NB4 (cell line): ENCODE measurements at regions not wholly inside any gene's neighbourhood (a gene's known extent, or its start where the extent isn't known, plus 50 kb on each side); places are given as distances from the start of the nearest gene placed in this dataset.

Experiments used
- DNase-seq: peaks from one replicate; pipeline ENCODE4 v3.0.0; 2010; ENCODE audit warnings: low read depth
- H3K4me3 ChIP-seq: one replicate; pipeline ENCODE4 v1.5.1; 2011; ENCODE audit warnings: mild to moderate bottlenecking, low read depth, low read length, moderate library complexity
- CTCF ChIP-seq: IDR thresholded peaks from one replicate; pipeline ENCODE4 v1.5.1; 2012; ENCODE audit warnings: low read depth, low read length
- MAX ChIP-seq: IDR thresholded peaks from 2 replicates; pipeline ENCODE4 v1.6.1; 2011; ENCODE audit warnings: low read depth, low read length
- MYC ChIP-seq: IDR thresholded peaks from 2 replicates; pipeline ENCODE4 v1.6.1; 2011; ENCODE audit warnings: low read depth, low read length
- POLR2A ChIP-seq: IDR thresholded peaks from 2 replicates; pipeline ENCODE4 v1.6.1; 2011; ENCODE audit warnings: mild to moderate bottlenecking; ENCODE audit not compliant: insufficient read length; ENCODE audit errors: extremely low read depth

GRCh38 chr5:2277886-2278285 lies 395.2 kb upstream of the IRX4 start:
- TF ChIP-seq MAX (no peak), POLR2A (no peak), CTCF (no peak), MYC (no peak)
- H3K4me3 ChIP-seq, result no peak overlapping the region
- DNase-seq, result no peak

- DNase-seq, result no peak
- TF ChIP-seq CTCF (no peak), POLR2A (no peak), MYC (no peak), MAX (no peak)
- H3K4me3 ChIP-seq, result no peak overlapping the region
These were observed 393.4 kb upstream of the IRX4 start for GRCh38 chr5:2276101-2276500.

- DNase-seq, result no peak
- TF ChIP-seq POLR2A (no peak), MAX (no peak), CTCF (no peak), MYC (no peak)
- no peak overlapping the region for H3K4me3 ChIP-seq
These were observed 390.0 kb upstream of the IRX4 start for GRCh38 chr5:2272755-2273154.

- H3K4me3 ChIP-seq, result no peak overlapping the region
- TF ChIP-seq CTCF, result no peak
- no peak for TF ChIP-seq MAX
- DNase-seq, result no peak
These were observed 389.3 kb upstream of the IRX4 start for GRCh38 chr5:2272039-2272438.

- H3K4me3 ChIP-seq, result no peak overlapping the region
- TF ChIP-seq POLR2A (no peak), MYC (no peak), CTCF (no peak), MAX (no peak)
- DNase-seq, result no peak
These were observed 388.6 kb upstream of the IRX4 start for GRCh38 chr5:2271316-2271715.

- no peak overlapping the region for H3K4me3 ChIP-seq
- no peak for TF ChIP-seq POLR2A
- no peak for TF ChIP-seq MAX
- no peak for TF ChIP-seq MYC
- no peak for TF ChIP-seq CTCF
- no peak for DNase-seq
These were observed 387.7 kb upstream of the IRX4 start for GRCh38 chr5:2270467-2270866.
